ENCODE measurements at regions not wholly inside any gene's neighbourhood (a gene's known extent, or its start where the extent isn't known, plus 50 kb on each side); places are given as distances from the start of the nearest gene placed in this dataset.

DNA sequence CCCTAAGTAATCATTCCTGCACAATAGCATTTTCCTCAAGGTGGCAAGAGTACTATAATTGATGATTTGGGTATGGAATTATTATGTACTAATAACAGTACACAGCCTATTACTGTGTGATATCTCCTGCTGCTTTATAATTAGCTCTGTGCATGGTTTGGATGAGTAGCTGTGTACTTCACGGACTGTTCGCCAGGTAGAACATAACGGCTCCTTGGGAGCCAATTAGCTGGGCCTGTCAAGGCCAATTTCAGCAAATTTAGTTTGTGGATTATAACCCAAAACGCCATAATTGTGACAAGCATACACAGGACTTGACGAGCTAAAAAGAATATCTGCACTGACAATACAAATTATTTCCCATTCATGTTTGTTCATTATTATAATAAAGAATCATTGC, 1584.2 kb downstream of the SLITRK1 start:
- no peak for DNase-seq

DNA sequence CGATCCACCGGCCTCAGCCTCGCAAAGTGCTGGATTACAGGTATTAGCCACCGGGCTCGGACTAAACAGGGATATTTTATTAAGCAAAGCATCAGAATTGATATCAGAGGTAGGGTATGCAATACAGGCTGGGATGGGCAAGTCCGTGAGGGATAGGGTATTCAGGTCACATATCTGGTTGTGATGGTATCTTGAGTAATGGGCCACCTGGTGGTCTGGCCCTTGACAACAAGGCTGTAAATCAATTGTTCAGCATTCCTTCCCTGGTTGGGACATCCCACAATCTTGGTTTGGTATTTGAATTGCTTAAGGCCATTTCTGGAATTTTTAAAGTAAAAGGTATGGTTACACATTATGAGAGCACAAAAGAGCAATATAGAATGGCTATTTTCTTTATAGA, 1588.0 kb downstream of the SLITRK1 start:
- no peak for DNase-seq

DNA sequence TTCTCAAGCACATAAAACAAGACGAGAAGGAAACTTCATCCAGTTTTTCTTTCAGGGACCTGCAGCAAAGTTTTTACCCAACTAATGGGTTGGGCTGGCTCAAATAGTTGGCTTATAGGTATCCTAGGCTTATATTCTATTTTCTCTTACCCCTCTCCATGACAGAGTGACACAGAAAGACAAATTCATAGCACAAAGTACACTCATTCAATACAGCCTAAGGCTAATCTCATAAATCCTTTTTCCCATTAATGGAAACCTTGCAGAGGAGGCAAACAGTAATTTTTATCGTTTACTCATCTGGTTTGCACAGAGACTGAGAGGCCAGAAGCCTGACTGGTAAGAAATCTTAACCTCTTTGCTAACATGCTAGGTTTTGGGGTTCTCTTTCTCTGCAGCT, 1589.9 kb downstream of the SLITRK1 start:
- DNase-seq: no peak

DNA sequence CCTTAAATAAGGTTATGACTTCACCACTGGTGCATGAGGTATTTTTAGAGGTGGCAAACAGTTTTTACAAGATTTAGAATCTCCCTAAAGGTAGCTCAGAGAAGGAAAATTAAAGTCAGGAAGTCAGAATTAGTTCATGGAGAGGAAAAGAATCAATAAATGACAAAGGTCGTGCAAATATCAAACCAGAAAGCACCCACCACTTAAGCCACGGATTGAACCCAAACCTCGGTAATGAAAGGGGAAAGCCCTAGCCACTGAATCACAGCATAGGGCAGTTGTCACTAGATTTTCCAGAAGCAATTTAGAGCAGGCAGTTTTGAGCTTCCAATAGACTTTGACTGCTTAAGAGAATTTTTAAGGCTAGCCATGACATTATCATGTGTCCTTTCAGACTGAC, 1590.4 kb downstream of the SLITRK1 start:
- DNase-seq: no peak

DNA sequence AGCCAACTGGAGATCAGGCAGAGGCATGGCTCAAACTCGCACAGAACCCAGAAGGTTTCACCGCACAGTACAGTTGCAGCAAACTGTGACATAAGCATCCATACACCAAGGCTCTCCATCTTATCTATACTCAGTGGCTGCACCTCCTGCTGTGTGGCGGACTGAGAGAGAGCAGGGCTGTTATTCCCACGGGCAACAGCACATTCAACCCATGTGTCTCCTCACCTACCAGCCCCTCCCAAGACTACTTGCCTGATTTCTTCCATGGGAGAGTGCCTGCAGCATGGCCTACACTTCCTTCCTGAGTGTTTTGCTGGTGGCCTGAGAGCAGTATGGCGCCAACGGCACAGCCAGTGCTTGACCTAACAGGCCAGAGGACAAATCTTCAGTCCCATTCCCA, 1606.6 kb downstream of the SLITRK1 start:
- no peak for DNase-seq

DNA sequence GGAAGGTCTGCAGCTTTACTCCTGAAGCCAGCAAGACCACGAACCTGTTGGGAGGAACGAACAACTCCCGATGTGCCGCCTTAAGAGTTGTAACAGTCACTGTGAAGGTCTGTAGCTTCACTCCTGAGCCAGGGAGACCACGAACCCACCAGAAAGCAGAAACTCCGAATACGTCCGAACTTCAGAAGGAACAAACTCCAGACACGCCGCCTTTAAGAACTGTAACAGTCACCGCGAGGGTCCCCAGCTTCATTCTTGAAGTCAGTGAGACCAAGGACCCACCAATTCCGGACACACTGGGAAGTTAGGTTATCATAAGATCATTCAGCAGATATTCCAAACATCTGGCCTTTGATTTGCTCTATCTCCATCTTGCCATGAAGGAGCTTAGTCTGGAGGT, 1623.0 kb downstream of the SLITRK1 start:
- no peak for DNase-seq

DNA sequence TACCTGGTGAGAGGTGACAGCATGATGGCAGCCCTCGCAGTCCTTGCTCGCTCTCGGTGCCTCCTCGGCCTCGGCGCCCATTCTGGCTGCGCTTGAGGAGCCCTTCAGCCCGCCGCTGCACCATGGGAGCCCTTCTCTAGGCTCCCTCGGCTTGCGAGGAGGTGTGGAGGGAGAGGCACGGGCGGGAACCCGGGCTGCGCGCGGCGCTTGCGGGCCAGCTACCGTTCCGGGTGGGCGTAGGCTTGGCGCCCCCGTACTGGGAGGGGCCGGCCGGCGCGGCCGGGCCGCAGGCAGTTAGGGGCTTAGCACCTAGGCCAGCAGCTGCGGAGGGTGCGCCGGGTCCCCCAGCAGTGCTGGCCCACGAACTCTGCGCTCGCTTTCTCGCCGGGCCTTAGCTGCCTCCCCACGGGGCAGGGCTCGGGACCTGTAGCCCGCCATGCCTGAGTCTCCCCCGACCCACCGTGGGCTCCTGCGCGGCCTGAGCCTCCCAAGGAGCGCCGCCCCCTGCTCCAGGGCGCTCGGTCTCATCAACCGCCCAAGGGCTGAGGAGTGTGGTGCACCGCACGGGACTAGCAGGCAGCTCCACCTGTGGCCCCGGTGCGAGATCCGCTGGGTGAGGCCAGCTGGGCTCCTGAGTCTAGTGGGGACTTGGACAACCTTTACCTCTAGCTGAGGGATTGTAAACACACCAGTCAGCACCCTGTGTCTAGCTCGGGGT, 1624.3 kb downstream of the SLITRK1 start:
- DNase-seq: no peak

DNA sequence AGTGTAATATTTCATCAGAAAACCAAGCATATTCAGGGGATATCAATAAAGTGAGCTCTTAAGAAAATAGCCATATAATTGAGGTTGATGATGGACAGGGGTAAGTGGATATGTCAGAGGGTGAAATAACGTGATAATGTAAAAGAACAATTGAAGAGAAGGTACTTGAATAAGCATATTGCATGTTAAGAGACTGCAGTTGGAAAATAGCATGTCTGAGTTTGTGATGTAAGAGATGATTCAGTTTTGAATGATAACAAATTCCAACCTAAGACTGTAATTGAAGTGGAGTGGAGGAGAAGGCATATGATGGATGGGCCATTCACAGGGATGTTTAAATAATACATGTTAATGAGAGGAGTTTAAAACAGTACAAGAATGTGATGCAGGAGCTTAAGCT, 1633.5 kb downstream of the SLITRK1 start:
- DNase-seq: no peak

DNA sequence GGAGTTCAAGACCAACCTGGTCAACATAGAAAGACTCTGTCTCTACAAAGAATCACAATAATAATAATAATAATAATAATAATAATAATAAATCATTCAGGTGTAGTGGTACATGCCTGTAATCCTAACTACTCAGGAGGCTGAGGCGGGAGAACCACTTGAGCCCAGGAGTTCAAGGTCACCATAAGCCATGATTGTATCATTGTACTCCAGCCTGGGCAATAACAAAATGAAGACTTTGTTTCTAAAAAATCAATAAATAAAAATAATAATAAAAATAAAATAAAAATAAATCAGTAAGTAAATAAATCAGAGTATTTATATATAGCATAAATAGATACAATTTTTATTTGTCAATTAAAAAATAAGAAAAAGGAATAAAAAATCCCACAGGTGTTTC, 1636.4 kb downstream of the SLITRK1 start:
- no peak for DNase-seq

DNA sequence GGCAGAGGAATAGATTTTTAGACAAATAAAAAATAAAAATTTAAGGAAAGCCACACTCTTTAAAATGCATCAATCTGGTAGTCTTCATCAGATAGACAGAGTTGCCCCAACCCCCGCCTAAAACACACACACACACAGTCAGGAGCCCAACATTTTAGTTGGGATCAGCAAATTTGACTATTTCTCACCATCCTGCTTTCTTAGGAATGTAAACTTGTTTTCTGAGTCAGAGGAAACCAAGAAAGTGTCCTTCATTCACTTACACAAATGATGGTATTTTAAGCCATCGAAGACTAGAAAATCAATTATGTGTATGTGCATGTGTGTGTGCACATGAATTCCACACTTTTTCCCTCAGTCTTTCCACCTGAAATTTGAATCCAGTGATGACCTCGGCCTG, 1657.5 kb downstream of the SLITRK1 start:
- no peak for DNase-seq

DNA sequence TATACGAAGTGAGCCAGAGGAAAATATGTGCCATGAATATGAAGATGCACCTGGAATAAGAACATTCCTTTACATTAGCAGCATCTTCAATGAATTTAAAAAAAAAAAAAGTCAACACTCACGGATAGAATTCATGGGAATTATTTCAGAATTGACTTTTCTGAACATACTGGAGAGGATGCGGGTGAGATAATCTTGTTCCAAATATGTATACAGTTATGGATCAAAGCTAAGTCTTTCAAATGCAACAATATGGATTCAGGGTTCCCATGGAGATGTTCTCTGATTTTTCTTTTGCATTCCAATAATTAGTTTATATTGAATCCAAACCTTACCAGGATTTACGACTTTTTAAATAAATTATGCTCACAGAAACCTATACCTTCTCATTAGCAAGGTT, 1660.7 kb downstream of the SLITRK1 start:
- no peak for DNase-seq

DNA sequence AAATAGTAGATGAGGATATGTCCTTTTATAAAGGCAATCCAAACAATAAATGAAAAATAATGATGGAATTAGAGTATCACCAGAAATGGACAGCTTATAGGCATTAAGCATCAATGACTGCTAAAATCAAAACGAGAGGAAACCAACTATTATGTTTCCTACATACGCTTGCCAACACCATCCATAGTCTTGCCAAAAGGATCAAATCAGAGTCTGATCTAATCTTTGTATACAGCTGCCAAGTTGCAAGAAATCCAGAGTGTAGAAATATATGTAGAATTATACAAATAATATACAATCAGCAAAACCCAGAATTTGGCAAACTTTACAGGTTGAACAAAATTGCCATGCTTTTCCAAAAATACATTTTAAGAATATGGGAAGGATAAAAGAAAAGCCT, 1661.6 kb downstream of the SLITRK1 start:
- no peak for DNase-seq

DNA sequence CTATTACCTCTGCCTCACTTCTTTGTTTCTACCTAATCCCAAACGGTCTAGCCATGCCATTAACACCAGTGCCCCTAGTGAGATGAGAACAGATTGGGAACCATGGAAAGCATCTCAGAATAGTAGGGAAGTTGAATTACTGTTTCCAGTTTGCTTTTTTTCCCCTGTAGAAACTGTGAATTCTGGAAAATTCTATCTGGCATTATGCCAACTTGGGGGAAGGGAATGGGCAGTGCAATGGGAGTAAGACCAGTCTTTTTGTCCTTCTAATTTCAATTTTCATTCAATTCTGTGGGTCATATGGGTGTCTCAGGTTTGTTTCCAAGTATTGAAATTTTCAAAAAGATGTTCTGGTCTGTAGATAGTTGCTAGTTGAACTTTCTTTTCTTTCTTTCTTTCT, 1666.1 kb downstream of the SLITRK1 start:
- no peak for DNase-seq

DNA sequence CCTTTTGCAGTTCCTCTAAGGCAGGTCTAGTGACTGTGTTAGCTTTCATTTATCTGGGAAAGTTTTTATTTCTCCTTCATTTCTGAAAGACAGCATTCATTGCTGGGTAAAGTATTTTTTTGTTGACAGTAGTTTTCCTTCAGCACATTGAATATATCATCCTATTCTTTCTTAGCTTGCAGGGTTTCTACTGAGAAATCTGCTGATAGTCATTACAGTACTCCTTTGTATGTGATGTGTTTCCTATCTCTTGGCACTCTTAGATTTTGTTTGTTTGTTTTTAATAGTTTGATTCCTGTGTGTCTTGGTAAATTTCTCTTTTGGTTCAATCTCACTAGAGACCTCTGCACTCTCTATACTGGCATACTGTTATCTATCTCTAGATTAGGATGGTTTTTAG, 1667.9 kb downstream of the SLITRK1 start:
- no peak for DNase-seq

DNA sequence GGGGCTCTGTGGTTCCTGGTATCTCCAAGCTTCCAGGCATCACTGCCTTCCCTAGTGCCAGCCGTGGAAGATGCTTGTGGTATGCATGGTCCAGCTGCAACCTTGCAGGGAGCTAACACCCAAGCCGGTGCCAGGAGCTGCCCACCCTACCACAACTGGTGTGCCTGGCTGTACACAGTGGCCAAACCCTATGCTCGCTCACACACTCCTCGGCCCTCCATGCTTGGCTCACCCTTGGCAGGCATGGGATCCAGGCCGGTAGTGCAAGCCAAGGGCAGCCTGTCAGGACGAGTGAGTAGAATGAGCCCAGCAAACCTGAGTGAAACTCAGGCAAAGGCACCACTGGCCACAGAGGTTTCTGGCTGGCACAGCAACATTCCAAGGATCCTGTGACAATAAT, 1676.0 kb downstream of the SLITRK1 start:
- DNase-seq: no peak

DNA sequence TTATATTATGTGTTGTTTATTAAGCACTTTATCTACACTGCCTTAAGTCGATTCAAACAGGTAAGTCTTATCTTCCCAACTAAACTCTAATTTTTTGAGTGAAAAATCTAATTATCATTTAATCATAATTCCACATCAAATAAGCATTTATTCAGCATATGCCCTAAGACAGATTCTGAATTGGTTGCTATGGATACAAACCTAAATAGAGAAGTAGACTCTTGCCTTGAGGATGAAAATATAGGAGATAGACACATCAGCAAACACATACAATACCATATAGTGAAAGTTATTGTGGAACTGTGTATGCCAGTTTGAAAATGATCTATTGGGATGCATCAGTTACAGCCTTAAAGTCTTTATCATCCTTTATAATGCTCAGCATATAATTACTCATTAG, 1679.9 kb downstream of the SLITRK1 start:
- DNase-seq: no peak

DNA sequence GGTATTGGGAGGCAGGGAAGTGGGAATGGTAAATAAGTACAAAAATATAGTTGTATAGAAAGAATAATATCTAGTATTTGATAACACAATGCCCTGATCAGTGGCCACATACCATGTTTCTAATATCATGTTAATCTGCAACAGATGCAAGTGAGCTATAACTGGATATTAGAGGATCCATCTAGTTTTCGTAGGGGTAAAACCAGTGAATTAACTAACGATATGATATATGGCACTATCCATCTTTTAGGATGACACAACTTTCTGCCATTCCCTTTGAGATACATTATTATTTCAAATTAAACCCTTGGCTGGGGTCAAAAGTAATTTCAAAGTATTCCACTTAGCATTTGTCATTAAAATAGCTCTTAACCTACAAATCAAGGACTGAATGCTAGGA, 1686.2 kb downstream of the SLITRK1 start:
- no peak for DNase-seq

DNA sequence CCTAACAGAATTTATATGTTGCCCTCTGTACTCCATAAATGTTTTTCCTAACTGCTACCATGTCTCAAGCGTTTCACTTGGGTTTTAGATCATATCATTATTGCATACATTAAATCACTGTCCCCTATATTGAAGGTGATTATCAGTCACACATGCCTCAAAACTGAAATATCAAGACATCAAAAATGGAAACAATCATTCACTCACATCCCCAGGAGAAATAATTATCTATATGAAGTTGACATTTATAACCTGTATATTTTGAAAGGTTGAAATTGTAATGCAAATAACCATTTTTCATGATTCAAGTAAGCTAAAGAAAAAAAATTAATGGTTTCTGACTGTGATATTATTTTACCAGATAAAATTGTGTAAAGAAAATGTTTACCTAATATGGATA, 1695.0 kb downstream of the SLITRK1 start:
- no peak for DNase-seq

DNA sequence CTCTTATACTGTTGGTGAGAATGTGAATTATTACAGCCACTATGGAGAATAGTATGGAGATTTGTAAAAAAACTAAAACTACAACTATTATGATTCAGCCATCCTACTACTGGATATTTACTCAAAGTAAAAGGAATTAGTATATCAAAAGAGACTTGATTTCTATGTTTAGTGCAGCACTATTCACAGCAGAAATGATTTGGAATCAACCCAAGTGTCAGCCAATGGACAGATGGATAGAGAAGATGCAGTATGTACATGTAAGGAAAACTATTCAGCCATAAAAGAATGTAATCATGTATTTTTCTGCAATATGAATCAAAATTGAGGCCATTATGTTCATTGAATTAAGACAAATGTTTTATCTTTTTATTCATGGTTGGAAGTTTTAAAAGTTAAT, 1705.5 kb downstream of the SLITRK1 start:
- DNase-seq: no peak

DNA sequence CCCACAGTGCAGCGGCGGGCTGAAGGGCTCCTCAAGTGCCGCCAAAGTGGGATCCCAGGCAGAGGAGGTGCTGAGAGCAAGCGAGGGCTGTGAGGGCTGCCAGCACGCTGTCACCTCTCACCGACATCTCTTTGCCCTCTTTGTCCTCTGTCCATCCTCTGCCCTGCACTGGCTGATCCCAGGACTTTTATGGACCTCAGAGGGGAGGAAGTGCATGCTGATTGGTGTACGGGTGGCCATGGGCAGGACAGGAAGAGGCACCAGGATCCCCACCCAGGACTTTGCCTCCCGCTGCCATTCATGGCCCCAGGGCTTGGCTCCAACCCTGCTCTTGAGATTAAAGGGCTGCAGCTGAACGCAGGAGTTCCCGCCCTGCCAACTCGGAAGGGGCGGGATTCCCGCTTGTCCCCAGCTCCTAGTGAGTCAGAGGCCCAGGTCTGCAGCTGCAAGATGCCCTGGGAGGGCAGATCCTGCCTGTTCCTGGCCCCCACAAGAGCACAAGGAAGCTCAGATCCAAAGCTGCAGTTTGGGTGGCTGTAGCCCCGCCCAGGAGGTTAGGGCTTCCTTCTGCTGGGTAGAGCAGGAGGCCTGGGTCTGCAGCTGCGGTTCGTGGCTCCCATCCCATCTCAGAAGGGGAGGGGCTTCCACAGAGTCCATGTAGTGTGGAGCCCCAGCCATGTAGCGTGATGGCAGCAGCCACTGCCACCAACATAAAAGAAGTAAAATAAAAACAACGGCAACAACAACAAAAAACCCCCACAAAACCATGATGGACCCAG, 1716.7 kb downstream of the SLITRK1 start:
- no peak for DNase-seq

DNA sequence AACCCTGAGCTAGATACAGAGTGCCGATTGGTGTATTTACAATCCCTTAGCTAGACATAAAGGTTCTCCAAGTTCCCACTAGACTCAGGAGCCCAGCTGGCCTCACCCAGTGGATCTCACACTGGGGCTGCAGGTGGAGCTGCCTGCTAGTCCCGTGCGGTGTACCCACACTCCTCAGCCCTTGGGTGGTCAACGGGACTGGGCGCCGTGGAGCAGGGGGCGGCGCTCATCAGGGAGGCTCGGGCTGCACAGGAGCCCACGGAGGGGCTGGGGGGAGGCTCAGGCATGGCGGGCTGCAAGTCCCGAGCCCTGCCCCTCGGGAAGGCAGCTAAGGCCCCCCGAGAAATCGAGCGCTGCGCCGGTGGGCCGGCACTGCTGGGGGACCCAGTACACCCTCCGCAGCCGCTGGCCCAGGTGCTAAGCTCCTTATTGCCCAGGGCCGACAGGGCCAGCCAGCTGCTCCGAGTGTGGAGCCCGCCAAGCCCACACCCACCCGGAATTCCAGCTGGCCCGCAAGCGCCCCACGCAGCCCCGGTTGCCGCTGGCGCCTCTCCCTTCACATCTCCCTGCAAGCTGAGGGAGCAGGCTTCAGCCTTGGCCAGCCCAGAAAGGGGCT, 1717.4 kb downstream of the SLITRK1 start:
- peak; percentile 16 for DNase-seq

DNA sequence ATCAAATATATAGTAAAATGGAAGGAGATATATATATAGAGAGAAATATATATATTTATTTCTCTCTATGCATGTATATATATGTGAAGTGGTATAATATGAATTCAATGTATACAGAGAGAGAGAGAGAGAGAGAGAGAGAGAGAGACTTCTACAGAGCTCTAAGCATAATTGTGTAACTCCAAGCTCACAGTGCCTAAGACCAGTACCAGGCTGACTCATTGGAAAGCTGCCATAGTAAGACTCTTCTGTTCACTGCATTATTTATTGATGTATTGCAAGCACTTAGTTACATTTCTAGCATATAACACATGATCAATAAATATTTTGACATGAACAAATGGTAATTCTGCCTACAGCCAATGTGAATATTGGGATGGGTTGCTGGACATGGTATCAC, 1734.7 kb downstream of the SLITRK1 start:
- DNase-seq: no peak

DNA sequence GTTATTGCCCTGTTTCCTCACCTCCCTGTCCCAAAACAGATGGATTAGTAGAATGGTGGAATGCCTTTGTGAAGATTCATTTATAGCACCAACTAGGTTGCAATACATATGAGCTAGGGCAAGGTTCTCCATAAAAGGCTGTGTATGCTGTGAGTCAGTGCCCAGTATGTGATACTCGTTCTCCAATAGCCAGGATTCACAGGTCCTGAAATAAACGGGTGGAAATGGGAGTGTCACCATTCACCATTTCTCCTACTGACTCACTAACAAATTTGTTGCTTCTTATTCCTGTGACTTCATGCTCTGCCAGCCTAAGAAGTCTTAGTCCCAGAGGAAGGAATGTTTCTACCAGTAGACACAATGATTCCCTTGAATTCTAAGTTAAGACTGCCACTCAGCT, 1745.4 kb downstream of the SLITRK1 start:
- no peak for DNase-seq

DNA sequence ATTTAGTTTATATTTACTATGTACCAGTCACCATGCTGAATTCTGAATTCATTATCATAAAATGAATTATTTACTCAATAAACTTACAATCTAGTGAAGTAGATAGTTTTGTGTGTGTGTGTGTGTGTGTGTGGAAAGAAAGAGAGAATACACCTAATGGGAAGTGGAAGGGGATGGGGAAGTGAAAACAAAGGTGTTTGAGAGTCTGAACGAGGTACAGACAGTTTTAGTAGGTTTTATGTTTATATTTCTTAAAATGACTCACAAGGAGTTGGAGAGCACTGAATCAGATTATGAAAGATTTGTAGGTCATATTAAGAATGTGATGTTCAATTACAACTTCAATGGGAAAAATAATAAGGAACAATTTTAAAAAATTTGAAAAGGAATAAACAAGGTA, 1753.0 kb downstream of the SLITRK1 start:
- no peak for DNase-seq

Data from CD4-positive, alpha-beta T cell treated with Interleukin-15 for 1 hour (primary cell).